SW 1271 (cell line): ENCODE measurements at regions not wholly inside any gene's neighbourhood (a gene's known extent, or its start where the extent isn't known, plus 50 kb on each side); places are given as distances from the start of the nearest gene placed in this dataset.

Experiments
- DNase-seq, 2 experiments: peaks; one replicate each; lab custom pipeline; 2025; lab: John Stamatoyannopoulos, UW

DNA sequence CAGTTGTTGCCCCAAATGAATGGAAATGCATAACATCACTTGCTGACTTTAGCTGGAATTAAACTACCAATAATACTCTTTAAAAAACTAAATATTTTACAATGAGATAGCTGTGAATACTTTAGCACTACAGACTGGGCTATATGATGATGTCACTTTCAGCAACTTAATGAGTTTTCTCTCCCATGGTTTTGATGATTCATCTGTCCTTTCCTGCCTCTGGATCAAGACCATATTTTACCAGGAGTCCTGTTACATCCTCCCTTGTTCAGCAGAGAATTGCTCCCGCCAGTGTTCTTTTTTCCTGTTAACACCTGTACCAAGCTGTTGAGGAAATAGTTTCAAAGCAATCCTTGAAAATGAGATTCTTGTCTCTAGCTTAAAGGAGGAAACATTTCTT is 543.0 kb downstream of the SPRY1 start:
- DNase-seq: peak in 1 of 2 experiments; percentile 64

DNA sequence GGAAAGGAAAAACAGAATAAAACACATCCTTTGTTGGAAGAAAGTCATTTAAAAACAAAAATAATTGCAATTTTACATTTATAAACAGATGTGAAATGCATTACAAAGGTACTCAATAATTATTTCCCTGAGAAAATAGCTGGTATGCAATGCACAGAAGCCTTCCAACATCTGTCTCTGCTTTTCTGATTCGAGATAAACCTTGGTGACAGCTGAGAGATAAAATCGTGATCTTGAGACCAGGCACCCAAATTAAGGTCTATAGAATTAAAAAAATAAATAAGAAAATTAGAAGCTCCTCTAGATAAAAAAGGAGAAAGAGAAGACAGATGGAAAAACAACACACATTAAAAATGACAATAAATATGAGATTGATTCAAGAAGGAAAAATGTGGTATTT is 544.0 kb downstream of the SPRY1 start:
- DNase-seq: no peak

DNA sequence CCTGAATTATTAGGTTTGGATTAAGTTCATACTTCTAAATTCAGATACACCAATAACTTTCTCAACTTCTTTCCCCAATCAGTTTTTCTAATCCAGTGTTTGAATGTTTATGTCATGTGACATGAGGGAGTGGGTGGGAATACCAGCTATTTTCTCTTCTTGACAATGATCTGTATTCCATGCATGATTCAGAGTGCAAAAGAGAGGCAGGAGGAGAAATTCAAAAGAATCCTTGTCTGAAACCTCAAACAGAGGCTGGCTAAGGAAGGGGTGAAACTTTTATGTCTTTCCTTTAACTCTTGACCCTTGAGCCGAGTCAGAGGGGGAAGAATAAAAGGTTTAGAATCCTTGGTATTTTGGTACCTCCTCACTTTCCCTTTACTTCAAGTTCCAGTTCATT is 544.7 kb downstream of the SPRY1 start:
- DNase-seq: no peak

DNA sequence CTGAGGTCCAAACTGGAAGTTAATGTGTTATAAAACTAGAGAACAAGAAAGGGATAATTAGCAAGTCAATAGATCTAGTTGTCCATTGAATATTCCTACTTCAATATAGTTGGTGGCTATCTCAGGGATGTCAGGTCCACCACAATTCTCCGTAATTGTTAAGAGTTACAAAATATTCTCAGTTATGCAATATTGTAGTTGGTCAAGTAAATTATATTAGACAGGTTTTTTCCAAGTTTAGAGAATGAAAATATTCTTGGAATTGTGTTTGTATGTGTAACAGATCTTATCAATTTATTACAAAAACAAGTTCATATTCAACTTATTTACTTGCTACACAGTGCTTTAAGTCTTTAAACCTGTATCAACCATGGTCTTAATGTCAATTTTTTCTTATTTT is 547.4 kb downstream of the SPRY1 start:
- DNase-seq: no peak

DNA sequence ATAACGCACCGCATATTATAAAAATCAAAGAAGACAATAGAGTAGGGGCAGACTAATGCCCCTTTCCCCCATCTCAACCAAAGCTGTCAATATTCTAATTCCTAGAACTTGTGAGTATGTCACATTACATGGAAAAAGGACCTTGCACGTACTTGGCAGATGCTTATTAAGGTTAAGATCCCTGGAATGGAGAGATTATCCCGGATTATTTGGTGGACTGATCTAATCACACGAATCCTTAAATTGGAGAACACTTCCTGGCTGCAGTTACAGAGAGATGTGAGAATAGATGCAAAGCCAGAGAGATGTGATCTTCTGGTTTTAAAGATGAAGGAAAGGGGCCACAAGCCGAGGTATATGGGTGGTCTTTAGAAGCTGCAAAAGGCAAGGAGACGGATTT is 548.7 kb downstream of the SPRY1 start:
- DNase-seq: no peak

DNA sequence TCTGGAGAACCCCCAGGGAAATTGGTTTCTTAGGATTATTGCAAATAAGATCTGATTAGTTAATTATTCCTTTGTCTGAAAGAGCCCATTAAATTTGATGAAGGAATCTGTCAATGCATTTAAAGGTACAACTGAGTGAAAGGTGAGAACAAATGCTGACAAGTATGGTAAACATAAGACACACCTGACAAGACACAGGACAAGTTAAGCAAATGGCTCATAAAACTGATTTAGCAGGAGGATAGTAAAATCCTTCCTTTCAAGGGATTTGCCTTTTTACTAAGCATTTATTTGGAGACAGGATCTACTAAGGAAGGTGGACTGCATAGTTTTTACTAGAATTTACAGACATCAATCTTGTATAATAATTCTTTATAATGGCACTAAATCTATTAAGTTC is 553.9 kb downstream of the SPRY1 start:
- DNase-seq: no peak

DNA sequence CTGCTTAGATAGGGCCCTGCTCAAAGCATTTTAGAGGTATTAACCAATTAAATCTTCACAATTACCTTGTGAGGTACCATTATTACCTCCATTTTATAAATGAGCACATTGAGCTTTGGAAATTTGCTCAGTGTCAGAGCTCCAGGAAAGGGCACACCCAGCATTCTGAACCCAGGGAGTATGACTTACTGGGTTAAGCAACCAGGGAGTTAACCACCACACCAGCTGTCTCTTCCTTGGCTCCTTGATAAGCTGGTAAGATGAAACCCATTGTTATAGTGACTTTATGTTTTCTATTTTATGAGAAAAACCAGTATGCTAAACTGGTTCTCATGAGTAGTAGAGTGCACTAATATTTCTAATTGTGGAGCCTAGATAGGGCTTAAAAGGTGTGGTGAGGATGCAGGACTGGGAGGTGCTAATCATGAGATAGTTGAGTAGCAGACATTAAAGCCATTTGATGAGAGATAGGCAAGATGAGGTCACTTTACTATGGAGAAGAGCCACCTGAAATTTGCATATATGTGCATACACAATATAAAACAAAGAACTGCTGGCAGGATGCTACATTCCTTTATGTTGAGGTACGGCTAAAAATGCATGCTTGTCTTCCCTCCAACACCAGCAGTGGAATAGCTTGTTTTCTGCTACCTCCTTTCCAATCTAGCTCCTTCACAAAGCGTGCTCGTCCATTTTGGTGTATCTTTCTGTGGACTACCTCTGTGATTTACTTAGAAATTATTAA is 556.1 kb downstream of the SPRY1 start:
- DNase-seq: no peak

DNA sequence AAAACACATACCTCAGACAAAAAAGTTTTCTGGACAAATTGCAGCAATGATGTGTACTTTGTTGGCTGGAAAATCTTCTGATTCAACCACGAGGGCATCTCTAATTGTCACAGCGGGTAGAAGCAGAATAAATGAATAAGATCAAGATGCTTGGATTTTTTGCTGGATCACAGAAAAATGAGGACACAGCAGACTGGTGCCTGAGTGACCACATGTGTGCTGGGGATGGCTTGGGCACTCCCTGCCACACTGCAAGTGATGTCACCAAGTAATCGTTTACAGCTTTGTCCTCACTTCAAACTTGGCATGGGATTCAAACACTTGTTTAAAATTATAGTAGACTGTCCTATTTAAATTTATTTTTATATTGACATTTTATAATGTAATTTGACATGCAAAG is 557.0 kb downstream of the SPRY1 start:
- DNase-seq: no peak

DNA sequence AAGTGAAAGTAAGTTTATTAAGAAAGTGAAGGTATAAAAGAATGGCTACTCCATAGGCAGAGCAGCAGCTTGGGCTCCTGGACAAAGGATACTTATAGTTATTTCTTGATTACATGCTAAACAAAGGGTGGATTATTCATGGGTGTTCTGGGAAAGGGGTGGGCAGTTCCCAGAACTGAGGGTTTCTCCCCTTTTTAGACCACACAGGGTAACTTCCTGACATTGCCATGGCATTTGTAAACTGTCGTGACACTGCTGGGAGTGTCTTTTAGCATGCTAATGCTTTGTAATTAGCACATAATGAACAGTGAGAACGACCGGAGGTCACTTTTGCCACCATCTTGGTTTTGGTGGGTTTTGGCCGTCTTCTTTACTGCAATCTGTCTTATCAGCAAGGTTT is 557.6 kb downstream of the SPRY1 start:
- DNase-seq: no peak

DNA sequence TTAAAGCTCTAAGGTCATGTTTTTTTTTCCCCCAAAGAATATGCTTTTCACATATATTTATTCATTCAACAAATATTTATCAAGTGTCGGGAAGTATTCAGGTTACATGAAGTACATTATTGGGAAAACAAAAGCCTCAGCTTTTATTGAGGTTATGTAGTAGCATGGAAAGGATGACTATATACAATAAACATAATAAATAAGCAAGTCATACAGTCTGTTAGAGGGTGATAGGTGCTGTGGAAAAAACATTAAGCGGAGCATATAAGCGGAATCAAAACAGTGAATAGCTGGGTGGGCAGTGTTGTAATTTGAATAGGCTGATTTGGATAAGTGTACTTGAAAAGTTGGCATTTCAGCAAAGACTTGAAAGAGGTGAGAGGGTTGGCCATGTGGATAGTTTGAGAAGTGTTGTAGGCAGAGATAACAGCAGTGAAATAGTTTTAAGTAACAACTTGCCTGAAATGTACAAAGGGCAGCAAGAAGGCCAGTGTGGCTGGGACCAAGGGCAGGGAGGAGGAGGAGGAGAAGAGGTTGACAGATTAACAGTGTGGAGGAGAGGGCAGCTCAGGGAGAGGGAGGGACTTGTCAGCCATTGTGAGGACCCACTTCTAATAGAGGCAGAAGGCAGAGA is 558.7 kb downstream of the SPRY1 start:
- DNase-seq: no peak

DNA sequence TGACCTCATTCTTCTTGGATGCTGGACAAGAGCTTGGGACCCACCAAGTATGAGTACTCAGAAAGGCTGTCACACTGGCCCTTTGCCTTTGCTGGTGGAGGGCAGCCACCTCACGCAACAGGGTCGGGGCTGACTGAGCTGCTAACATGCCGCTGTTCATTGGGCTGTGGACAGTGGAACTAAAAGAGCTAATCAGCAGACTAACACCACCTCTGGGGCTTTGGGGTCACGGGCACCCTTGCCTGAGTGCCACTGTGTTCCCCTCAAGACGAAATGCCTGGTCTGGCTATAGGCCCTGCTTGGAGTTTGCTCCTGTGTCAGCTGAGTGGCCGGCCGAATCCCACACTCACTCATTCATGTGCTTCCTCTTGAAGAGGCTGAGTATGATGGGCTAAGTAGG is 559.6 kb downstream of the SPRY1 start:
- DNase-seq: no peak

DNA sequence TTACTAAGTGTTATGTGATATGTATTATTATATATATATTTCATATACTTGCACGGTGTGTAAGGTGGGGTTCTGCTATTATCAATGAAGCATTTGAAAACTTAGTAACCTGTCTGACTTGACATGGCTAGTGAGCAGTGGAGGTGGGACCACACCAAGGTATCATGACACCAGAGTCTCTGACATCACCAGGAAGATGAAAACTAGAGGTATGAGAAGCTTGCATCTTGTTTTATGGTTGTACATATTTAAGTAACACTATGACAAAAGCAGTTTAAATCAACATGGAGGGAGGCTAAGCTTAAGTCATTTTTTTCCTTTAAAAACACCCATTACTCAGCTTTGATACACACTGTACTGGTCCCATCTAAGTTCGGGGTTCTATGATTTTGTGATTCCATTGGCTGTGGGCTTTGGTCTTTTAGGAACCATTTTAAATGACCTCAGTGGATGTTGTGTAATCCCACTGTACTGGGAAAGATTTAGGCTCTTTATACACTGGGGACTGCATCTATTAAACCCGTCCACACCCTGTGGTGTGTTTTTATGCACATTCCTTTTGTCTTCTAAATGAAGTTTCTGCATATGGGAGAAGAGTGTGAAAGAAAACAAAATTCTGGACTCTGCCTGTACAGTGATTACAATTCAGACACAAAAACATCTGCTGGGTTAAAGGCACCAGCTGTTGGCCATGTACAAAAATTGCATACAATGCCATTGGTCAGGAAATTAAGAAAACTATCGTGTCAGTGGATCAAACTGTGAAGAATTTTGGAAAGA is 570.6 kb downstream of the SPRY1 start:
- DNase-seq: no peak

DNA sequence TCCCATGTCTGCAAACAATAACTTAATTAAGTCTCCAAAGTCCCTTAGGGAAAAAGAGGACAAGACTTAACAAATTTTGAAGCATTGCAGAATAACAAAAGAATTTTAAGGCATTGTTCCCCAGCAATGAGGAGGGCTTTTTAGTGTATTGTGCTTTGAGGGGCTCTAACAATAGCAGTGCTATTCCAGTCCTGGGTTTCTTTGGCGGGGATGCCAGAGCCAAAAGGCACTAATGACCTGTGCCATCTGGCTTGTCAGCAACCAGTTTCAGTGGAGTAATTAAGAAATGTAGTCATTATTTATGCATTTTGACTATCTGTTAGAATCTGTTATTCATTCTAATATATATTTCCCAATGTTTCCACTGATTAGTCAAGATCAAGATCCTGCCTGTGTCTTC is 575.4 kb downstream of the SPRY1 start:
- no peak for DNase-seq

DNA sequence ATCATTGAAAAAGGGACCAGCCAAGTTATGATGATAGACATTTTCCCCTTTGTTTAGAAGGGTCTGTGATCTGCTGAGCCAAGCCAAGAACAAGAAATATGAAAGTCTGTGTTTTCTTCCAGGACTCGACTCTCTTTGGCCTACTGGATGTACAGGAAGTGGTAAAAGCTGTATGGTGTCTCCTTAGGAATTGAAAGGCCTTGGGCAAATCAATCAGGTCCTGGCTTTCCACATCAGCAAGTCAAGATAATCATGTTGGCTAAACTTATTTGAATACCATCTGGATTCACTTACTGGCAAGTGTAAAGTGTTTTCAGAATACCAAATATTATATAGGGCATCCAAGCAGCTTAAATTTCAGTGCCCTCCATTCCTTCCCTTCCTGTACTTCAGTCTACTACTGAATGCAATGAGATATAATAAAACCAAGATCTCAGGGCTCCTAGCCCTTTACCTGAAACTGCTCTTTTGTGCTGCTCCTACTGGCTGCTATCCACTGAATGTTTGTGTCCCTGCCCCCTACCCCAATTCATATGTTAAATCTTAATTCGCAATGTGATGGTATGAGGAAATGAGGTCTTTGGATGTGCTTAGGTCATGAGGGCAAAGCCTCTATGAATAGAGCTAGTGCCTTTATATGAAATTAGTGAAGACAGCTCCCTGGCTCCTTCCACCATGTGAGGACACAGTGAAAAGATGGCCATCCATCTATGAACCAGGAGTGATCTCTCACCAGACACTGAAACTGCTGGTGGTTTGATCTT is 578.0 kb downstream of the SPRY1 start:
- no peak for DNase-seq

DNA sequence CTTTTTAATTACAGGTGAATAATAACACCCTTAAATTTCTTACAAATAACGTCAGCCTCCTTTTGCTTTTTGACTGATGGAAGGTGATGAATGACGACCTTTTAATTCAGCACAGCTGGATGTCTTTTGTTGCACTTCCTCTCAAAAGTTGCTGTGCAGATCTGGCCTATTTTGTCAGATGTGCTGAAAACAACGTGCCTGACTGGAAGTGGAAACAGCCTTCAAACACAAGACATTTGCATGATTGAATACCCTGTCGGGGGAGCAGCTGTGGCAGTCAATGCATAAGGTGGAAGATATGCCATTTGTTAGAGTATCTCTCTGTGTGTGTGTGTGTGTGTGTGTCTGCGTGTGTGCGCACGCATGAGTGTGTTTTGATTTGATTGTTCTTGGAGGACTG is 579.7 kb downstream of the SPRY1 start:
- no peak for DNase-seq

DNA sequence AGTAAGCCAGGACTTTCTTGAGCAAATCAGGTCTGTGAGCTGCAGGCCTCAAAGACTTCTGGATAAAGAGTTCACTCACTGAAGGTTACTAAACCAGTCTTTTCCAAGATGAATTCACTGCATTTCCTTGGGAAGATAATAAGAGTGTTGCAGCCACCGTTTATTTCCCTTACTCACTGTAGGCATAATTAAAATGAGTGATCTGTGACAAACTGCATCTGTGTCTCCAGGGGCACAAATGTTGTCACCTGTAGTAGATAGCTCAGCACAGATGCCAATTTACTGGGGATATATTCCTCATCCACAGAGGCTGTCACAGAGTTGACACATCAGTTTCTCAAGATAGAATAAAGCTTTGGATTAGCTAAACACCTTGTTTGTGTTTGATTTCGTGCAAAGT is 580.2 kb downstream of the SPRY1 start:
- no peak for DNase-seq

DNA sequence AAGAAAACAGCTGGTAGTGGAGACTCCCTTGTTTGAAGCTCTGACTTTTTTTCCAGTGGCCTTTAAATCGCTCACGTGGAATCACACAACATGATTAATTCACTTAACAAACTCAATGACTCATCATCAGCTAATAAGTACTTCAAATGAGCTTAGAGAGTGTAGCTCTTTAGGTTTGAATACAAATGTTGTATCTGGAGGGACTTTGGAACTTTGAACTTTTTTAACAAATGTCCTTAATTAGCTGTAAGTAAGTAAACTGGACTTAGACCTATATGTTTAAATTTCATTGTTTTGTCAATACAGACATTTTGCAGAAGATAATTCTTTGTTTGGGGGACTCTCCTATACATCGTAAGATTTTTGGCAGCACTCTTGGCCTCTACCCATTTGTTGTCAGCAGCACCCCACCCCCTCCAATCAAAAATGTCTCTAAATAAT is 581.1 kb downstream of the SPRY1 start:
- DNase-seq: no peak

DNA sequence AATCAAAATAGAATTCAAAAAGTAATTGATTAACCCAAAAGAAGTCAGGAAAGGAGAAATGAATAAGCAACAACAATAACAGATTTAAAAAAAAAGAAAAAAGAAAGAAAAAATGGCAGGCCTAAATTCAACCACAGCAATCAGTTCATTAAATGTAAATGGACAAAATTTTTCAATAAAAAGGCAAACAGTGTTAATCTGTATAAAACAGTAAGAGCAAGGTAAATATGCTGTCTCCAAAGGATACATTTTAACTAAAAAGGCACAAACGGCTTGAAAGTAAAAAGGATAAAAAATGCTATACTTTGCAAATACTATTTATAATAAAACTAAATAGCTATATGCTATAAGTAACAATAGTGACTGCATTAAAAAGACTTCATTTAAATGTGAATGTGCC is 582.0 kb downstream of the SPRY1 start:
- no peak for DNase-seq

DNA sequence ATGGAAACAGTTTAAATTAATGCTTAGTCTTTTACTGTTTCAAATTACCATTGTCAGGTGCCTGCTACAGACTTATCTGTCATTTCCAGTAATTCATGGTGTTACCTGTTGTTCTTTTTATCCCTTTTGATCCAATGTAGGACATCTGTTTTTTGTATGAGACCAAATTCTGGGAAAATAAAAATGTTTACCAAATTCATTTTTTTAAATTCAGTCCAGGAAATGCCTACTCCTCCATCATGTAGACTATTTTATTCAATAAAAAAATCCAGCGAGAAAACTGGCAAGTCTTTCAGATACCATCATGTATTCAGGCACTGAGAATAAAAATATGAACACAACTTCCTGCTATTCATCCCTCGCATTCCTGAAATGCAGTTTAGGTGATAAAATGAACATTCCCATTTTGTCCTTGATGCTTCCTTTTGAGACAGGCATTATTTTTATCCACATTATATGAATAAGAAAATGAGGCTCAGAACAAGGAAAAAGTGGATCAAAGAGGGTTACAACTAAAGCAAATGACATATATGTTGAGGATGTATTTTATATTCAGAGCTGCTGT is 584.2 kb downstream of the SPRY1 start:
- no peak for DNase-seq

DNA sequence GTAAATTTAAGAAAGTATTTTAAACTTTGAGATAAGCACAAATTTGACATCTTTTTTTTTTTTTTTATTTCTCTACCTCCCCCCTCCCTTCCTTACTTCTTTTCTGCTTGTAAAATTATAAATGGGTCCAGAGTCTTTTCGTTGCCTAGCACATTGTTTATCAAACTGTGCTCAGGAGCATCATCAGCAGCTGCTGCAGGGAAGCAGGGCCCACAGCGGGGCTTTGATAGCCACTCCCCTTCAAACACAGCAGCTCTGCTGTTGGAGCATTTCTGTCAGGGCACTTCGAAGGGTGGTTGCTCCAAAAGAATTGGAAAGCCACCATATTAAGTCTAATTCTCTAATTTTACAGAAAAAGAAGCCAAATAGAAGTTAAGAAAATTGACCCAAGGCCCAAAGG is 588.3 kb downstream of the SPRY1 start:
- DNase-seq: no peak

DNA sequence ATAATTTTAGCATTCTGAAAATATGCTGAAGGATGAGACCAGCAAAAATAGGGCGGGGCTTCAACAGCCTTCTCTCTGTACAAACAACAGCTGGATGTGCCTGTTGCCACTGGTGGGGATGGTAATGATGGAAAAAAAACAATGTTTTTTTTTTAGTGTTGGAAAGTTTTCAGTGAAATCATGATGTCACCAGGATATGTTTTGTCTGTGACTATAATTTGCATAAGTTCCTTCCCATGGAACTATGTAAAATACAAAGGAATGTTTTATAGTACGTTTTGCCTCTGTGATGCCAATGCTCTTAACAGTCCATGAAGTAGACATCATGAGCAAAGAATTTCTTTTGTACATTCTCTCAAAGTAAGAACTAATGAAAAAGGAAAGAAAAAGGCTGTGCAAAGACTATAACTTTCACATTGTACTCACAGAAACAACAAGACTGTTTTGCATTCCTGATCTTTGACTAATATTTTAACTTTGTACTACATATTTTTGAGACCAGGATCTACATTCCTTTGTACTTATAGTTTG is 589.7 kb downstream of the SPRY1 start:
- peak; percentile 54 to 77 for DNase-seq

DNA sequence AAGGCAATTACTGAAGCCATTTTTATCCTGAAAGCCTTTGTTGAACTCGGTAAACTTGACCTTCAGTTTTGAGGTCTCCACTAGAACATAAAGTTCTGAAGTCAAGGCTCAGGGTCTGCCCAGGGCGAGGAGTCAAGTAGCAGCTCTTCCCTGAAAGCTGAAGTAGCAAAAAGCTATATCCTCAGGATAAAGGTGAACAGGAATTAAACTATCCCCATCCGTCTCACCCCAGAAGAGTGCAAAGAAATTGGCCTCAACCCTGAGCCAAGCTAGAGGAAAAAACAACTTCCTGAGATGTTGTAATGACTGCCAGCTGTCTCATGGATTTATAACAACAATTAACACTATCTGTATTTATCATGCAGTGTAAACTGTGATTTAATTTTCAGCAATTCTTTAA is 590.8 kb downstream of the SPRY1 start:
- DNase-seq: no peak
